ENCODE measurements at regions not wholly inside any gene's neighbourhood (a gene's known extent, or its start where the extent isn't known, plus 50 kb on each side); places are given as distances from the start of the nearest gene placed in this dataset.

DNA sequence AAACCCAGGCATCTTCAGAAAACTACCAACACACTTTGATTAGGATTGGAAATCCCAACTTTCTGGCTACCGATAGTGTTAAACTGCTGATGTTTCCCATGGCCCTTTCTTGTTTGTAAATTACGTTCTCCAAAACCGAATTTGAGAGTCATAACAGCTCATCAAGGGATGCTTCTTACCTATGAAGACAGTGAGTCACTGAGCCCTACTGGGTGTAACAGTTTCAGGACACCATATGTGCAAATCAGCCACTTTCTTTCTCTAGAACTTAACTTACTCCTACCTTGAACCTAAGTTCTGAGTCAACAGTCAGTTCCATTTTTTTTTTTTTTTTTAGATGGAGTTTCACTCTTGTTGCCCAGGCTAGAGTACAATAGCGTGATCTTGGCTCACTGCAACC is 410.1 kb upstream of the TSHZ3 start:
- Histone ChIP-seq H4K5ac (ENCODE audit: low read depth, low read length) (no peak overlapping the region), H2BK5ac (ENCODE audit: low read depth, low read length, poor library complexity, severe bottlenecking) (no peak overlapping the region), H3K36me3 (ENCODE audit: control insufficient read depth, insufficient read depth, low read length) (no peaks in the 10 kb centered on the region), H4K8ac (ENCODE audit: low read depth in 2 of 2, low read length in 2 of 2) (no peak overlapping the region), H2BK20ac (ENCODE audit: low read depth, low read length) (no peak overlapping the region), H3K27me3 (ENCODE audit: control insufficient read depth, insufficient read depth, low read length) (no peaks in the 10 kb centered on the region), H3K9ac (ENCODE audit: low read depth, low read length) (no peak overlapping the region), H3K23ac (ENCODE audit: low read depth, low read length) (no peak overlapping the region), H2BK120ac (ENCODE audit: low read depth, low read length) (no peak overlapping the region), H3K4me3 (ENCODE audit: insufficient read depth, low read depth, low read length) (no peak overlapping the region), H3K79me1 (ENCODE audit: low read depth in 1 of 2, low read length in 2 of 2) (no peaks in the 10 kb centered on the region), H3K4me2 (ENCODE audit: low read depth, low read length) (no peak overlapping the region), H2BK15ac (ENCODE audit: low read depth, low read length) (no peak overlapping the region), H2AK9ac (replicated peaks; ENCODE audit: low read depth, low read length, poor library complexity) (no peak overlapping the region), H2AFZ (replicated peaks; ENCODE audit: low read length, poor library complexity) (no peak overlapping the region), H3K27ac (ENCODE audit: insufficient read depth, low read length) (no peak overlapping the region), H3K9me3 (ENCODE audit: control insufficient read depth, insufficient read depth, low read length) (peaks cover 5% of the 10 kb centered on the region), H3K9me1 (ENCODE audit: insufficient read depth, low read length) (no peaks in the 10 kb centered on the region), H3K56ac (ENCODE audit: extremely low read depth, insufficient read depth, low read length) (no peak overlapping the region), H2AK5ac (ENCODE audit: low read depth, low read length) (no peak overlapping the region), H4K20me1 (ENCODE audit: insufficient read depth, low read length) (no peaks in the 10 kb centered on the region), H3K4ac (ENCODE audit: low read depth, low read length) (no peak overlapping the region), H3K4me1 (ENCODE audit: control insufficient read depth, insufficient read depth, low read length) (no peaks in the 10 kb centered on the region), H3K14ac (replicated peaks; ENCODE audit: low read depth, low read length) (no peak overlapping the region), H3K18ac (ENCODE audit: low read depth, low read length) (no peak overlapping the region), H4K91ac (ENCODE audit: insufficient read depth, low read depth, low read length) (no peak overlapping the region)
- in situ Hi-C loops (cut with MboI; ENCODE audit: low sequenced_read_pairs), result no loop called here
- WGBS, 2 experiments (ENCODE audit: extremely low coverage in 2 of 2, insufficient read length in 1 of 2), result 50% methylated on average over 2 of the region's 4 CpGs; no CpG with 5 or more reads in 1 of the 2 experiments
- CTCF ChIA-PET, result no interaction called here
- POLR2A ChIA-PET (ENCODE audit: unreplicated experiment), result no interaction called here
- intact Hi-C loops (cut with micrococcal nuclease), result no loop called here
- ATAC-seq (ENCODE audit: low read depth), result no peak
- dilution Hi-C loops (cut with HindIII; ENCODE audit: low sequenced_read_pairs, unreplicated experiment), result no loop called here
- no peak for TF ChIP-seq ELK1 (IDR thresholded peaks at IDR 0.05; ENCODE audit: borderline replicate concordance, low read depth, low read length)
- TF ChIP-seq, protein P1, sequence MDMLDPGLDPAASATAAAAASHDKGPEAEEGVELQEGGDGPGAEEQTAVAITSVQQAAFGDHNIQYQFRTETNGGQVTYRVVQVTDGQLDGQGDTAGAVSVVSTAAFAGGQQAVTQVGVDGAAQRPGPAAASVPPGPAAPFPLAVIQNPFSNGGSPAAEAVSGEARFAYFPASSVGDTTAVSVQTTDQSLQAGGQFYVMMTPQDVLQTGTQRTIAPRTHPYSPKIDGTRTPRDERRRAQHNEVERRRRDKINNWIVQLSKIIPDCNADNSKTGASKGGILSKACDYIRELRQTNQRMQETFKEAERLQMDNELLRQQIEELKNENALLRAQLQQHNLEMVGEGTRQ (IDR thresholded peaks at IDR 0.05; ENCODE audit: low read depth, low read length), result no peak
- no peak for TF ChIP-seq NFE2L2 (IDR thresholded peaks at IDR 0.05; ENCODE audit: low read depth, low read length)
- no peak for TF ChIP-seq RAD21 (IDR thresholded peaks at IDR 0.05; ENCODE audit: low read length)
- TF ChIP-seq CEBPB (IDR thresholded peaks at IDR 0.05; ENCODE audit: low read depth, low read length), result no peak
- TF ChIP-seq RFX5 (IDR thresholded peaks at IDR 0.05; ENCODE audit: low read depth, low read length), result no peak
- no peak for TF ChIP-seq POLR2A (IDR thresholded peaks at IDR 0.05; ENCODE audit: low read depth, low read length)
- TF ChIP-seq CHD1 (IDR thresholded peaks at IDR 0.05; ENCODE audit: low read depth, low read length), result no peak
- no peak for TF ChIP-seq BHLHE40 (IDR thresholded peaks at IDR 0.05; ENCODE audit: low read depth, low read length)
- DNase-seq, result no peak
- no TSS peak for BruUV-seq (replicated peaks)

Measured in IMR-90 (cell line).